GM21423 (cell line): ENCODE measurements at regions not wholly inside any gene's neighbourhood (a gene's known extent, or its start where the extent isn't known, plus 50 kb on each side); places are given as distances from the start of the nearest gene placed in this dataset.
"Not testable (repeated sequence)": the region's sequence is repeated elsewhere in the genome, so short reads cannot be mapped to it uniquely, and the experiment has no call there.

Source experiments
- ATAC-seq: cut with Tn5 transposase; IDR thresholded peaks from one replicate; pipeline ENCODE4 v1.9.1; 2021; ENCODE audit warnings: mild to moderate bottlenecking, moderate library complexity; ENCODE audit not compliant: unreplicated experiment

- not testable (repeated sequence) for ATAC-seq
Measured at GRCh38 chr20:30895354-30895711, 362.1 kb upstream of the DEFB115 start.

GRCh38 chr20:30899370-30900079 is 357.9 kb upstream of the DEFB115 start:
- not testable (repeated sequence) for ATAC-seq

DNA sequence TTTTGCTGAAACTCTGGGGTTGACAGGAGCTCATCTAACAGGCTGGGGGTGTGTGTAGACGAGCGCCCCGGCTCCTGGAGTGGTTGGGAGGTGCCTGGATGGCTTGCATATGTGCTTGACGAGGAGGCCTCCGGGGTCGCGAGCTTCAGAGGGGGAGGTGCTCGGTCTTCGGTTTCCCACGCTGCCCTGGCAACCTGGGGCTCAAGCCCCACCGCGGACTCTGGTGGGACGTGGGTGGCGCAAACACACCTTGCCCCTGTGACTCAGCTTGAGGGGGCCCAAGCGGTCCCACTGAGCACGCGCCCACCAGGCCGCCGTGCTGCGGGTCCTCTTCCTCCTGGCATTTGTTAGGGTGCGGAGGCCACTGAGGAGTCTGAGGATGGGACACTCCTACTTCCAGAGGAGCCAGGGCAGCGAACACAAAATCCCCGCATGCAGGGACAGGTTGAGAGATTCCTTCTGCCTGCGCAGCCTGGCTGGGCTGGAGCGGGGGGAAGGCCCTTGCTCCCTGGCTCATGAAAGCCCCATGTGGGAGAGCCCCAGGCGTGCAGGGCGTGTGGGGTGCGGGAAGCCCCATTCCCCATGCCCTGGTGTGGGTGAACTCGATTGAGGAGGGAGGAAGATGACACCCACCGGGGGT is 357.3 kb upstream of the DEFB115 start:
- not testable (repeated sequence) for ATAC-seq

DNA sequence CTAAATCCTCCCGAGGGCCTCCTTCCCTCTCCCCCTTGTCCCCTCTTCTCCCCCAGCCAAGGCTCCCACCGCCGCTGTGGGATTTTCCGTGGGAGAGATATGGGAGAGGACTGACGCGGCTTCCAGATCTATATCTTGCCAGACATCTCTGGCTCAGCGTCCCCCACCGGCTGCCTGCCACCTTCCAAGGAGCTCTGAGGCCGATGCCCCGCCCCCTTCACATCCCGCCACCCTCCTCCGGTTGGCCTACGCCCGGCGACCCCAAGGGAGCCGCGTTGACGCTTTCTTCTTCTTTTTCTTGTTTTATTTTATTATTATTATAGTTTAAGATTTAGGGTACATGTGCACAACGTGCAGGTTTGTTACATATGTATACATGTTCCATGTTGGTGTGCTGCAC is 352.2 kb upstream of the DEFB115 start:
- not testable (repeated sequence) for ATAC-seq

DNA sequence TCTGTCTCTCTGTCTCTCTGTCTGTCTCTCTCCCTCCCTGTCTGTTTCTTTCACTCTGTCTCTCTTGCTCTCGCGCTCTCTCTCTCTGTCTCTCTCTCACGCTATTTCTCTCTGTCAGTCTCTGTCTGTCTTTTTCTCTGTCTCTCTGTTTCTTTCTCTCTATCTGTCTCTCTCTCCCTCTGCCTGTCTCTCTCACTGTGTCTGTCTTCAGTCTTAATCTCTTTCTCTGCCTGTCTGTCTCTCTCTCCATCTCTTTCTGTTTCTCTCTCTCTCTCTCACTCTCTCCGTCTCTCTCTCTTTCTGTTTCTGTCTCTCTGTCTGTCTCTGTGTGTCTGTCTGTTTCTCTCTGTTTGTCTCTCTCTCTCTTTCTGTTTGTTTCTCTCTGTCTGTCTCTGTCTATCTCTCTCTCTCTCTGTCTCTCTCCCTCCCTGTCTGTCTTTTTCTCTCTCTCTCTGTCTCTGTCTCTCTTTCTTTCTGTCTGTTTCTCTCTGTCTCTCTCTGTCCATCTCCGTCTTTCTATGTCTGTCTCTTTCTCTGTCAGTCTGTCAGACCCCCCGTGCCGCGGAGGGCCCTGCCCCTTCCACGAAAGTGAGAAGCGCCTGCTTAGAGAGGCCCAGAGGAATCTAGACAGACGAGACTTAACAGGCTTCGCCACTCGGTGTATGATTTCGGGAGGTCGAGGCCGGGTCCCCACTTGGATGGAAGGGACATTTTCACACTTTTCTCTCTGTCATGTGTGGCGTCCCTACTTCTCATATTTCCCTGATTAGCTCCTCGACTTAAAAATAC is 346.3 kb upstream of the DEFB115 start:
- no peak for ATAC-seq

GRCh38 chr20:30911832-30912660 is 345.4 kb upstream of the DEFB115 start:
- ATAC-seq, result not testable (repeated sequence)

GRCh38 chr20:30912661-30913026 is 344.8 kb upstream of the DEFB115 start:
- ATAC-seq, result not testable (repeated sequence)

- not testable (repeated sequence) for ATAC-seq
Measured at GRCh38 chr20:30916404-30916803, 341.1 kb upstream of the DEFB115 start.

DNA sequence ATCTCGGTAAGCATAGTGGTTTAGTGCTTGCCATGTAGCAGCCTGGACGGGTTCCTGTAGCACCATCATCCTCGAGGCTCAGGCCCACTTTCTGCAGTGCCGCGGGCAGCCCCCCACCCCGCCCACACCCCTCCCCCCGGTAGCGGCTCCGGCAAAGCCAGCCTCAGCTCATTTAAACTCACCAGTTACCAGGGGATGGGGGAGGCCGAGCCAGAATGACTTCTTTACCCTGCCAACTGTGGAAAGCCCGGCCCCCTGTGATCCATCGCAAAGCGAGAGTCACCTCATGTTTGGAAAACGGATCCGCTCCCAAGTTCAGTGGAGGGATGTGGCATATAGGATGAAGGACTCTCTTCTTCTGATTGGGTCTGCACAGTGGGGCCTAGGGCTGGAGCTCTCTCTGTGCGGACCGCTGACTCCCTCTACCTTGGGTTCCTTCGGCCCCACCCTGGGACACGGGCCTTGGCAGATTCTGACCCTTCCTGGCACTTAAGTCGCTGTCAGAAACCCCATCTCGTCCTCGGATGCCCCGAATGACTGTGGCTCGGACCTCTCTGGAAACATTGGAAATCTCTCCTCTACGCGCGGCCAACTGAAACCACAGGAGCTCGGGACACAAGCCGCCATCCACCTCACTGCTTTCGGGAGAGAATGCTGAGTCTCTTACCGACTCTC is 337.8 kb upstream of the DEFB115 start:
- no peak for ATAC-seq

GRCh38 chr20:30921286-30922071 is 336.0 kb upstream of the DEFB115 start:
- ATAC-seq, result no peak

- no peak for ATAC-seq
Measured at GRCh38 chr20:30922129-30922528, 335.3 kb upstream of the DEFB115 start.

- no peak for ATAC-seq
Measured at GRCh38 chr20:30937790-30938189, 319.7 kb upstream of the DEFB115 start.

GRCh38 chr20:30949761-30950160 is 307.7 kb upstream of the DEFB115 start:
- no peak for ATAC-seq

- ATAC-seq, result not testable (repeated sequence)
Measured at GRCh38 chr20:30951088-30951487, 306.4 kb upstream of the DEFB115 start.

DNA sequence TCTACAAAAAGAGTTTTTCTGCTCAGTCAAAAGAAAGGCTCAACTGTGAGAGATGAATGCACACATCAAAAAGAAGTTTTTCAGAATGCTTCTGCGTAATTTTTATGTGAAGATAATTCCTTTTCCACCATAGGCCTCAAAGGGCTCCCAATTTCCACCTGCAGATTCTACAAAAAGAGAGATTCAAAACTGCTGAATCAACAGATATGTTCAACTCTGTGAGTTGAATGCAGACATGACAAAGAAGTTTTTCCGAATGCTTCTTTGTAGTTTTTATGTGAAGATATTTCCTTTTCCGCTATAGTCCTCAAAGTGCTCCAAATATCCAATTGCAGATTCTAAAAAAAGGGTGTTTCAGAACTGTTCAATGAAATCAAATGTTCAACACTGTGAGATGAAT is 300.8 kb upstream of the DEFB115 start:
- ATAC-seq, result not testable (repeated sequence)

GRCh38 chr20:30959208-30959607 is 298.3 kb upstream of the DEFB115 start:
- ATAC-seq, result not testable (repeated sequence)

- no peak for ATAC-seq
Measured at GRCh38 chr20:30963591-30963990, 293.9 kb upstream of the DEFB115 start.

GRCh38 chr20:30975859-30976258 is 281.6 kb upstream of the DEFB115 start:
- ATAC-seq, result not testable (repeated sequence)

GRCh38 chr20:30985386-30985785 is 272.1 kb upstream of the DEFB115 start:
- ATAC-seq, result no peak
